C4-2B (cell line): ENCODE measurements at regions not wholly inside any gene's neighbourhood (a gene's known extent, or its start where the extent isn't known, plus 50 kb on each side); places are given as distances from the start of the nearest gene placed in this dataset.
"Not testable (repeated sequence)": the region's sequence is repeated elsewhere in the genome, so short reads cannot be mapped to it uniquely, and the experiment has no call there.

Source experiments
- H3K27ac ChIP-seq: fragments of 450-650 bp; 2 replicates; pipeline ENCODE4 v1.5.1; 2017
- ZFX ChIP-seq: fragments of 450-650 bp; IDR thresholded peaks from 2 replicates; pipeline ENCODE4 v1.6.1; 2017
- TF ChIP-seq, protein P1 (sequence below): fragments of 450-650 bp; conservative IDR thresholded peaks from 2 replicates; pipeline ENCODE4 v1.5.1; 2017; ENCODE audit warnings: mild to moderate bottlenecking

DNA sequence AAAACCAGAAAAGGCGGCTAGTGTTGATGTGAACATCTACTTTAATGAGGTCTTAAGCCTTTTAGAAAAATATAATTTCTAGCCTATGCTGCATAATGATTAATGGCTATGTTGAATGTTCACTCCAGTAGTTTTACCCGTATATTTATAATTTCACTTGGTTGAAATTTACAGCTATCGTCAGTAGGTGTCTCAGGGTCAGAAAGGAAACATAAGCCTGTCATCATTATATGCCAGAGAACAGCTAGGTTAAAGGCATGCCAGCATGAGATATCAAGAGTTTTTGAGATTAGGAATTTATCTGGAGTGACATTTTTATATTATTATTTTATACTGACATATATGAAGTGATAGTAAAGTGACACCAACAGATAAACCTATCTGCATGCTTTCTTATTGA is 904.1 kb downstream of the OTOL1 start:
- H3K27ac ChIP-seq, result no peak overlapping the region
- TF ChIP-seq ZFX, result no peak
- TF ChIP-seq, protein P1, sequence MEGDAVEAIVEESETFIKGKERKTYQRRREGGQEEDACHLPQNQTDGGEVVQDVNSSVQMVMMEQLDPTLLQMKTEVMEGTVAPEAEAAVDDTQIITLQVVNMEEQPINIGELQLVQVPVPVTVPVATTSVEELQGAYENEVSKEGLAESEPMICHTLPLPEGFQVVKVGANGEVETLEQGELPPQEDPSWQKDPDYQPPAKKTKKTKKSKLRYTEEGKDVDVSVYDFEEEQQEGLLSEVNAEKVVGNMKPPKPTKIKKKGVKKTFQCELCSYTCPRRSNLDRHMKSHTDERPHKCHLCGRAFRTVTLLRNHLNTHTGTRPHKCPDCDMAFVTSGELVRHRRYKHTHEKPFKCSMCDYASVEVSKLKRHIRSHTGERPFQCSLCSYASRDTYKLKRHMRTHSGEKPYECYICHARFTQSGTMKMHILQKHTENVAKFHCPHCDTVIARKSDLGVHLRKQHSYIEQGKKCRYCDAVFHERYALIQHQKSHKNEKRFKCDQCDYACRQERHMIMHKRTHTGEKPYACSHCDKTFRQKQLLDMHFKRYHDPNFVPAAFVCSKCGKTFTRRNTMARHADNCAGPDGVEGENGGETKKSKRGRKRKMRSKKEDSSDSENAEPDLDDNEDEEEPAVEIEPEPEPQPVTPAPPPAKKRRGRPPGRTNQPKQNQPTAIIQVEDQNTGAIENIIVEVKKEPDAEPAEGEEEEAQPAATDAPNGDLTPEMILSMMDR, result peak; percentile 15

DNA sequence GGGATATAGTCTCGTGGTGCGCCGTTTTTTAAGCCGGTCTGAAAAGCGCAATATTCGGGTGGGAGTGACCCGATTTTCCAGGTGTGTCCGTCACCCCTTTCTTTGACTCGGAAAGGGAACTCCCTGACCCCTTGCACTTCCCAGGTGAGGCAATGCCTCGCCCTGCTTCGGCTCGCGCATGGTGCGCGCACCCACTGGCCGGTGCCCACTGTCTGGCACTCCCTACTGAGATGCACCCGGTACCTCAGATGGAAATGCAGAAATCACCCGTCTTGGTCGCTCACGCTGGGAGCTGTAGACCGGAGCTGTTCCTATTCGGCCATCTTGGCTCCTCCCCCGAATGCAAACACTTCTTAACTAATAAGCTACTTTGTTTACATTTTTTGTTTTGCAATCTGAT is 914.9 kb downstream of the OTOL1 start:
- H3K27ac ChIP-seq, result not testable (repeated sequence)

DNA sequence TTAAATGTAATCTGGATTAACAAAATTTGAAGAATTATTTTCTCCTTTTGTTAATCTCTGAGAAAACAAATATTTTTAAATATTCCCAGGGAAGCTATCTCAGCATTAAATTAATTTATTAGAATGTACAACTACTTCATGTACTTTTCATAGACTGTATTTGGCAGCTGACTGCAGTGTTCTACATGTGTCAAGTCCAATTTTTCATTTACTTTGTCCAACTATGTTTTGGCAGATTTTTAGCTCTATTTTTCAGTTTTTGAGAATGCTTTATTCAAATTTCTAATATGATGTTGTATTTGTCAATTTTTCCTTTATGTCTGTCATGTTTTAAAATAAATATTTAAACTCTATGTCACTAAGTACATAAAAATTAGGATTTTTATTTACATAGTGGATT is 925.1 kb downstream of the OTOL1 start:
- H3K27ac ChIP-seq, result no peak overlapping the region
- no peak for TF ChIP-seq ZFX
- TF ChIP-seq, protein P1, result no peak

DNA sequence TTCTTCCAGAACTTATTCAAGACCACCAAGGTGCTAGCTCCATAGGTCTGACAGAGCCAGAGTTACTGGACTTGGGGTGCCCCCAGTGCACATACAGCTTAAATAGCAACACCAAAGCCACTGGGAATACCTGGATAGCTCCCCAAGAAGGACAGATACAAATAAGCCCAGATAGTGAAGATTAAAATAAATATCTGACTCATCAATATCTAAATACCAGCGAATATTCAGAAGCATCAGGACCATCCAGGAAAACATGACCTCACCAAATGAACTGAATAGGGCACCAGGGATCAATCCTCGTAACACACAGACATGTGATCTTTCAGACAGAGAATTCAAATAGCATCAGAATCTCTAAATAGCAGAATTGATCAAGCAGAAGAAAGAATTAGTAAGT is 931.6 kb downstream of the OTOL1 start:
- H3K27ac ChIP-seq, result no peak overlapping the region
- no peak for TF ChIP-seq ZFX
- TF ChIP-seq, protein P1, result no peak

DNA sequence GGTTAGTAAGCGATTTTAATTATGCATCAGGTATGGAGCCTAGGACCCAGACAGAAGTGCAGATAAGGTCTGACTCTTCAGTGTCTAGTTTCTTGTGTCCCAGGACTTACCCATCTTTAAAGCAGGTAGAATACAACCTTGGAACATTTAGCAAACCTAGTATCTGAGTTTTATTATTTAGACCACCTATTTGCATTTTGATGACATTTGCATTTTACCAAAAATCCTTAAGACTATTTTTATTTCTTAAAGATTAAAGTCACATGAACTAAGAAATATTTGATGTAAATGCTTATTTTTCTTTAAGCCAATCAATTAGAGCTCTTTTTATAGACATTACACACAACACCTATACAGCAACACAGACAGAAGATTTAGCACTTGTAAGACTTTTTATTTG is 939.1 kb downstream of the OTOL1 start:
- no peak overlapping the region for H3K27ac ChIP-seq
- no peak for TF ChIP-seq ZFX
- TF ChIP-seq, protein P1, result no peak

DNA sequence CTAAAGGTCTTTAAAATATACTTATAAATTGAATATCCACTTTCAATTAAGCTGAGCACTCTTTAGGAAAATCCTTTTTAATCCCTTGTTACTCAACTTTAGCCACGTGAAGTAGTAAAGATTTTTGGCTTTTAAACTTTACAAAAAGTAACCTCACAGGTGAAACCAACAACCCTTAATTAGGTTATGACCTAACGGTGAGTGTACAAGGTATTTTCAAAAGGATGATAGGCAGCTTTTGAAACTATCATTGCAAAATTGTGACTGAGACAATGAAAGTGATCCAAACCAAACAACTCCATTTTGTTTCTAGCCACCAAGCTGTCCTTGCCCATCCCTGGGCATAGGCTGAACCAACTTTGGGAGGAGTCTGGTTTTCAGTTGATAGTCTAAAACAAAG is 940.2 kb downstream of the OTOL1 start:
- TF ChIP-seq ZFX, result no peak
- TF ChIP-seq, protein P1, result no peak
- no peak overlapping the region for H3K27ac ChIP-seq

DNA sequence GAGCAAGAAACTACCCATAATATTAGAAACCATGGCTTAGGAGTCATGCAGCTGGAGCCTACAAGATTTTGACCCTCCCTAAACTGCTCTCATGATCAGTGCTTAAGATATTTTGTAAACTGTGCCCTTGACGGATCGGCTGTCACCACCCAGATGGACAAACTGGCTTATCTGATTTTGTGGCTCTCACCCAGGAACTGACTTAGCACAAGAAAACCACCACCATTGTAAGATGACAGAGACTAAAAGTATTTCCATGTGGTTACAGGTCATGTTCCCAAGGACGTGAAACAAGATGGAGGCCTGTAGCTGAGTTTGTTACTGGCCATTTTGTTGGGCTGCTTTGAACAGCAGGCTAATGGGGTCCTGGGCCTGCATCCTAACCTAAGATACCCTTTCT is 940.9 kb downstream of the OTOL1 start:
- H3K27ac ChIP-seq, result no peak overlapping the region
- no peak for TF ChIP-seq ZFX
- TF ChIP-seq, protein P1, result no peak

DNA sequence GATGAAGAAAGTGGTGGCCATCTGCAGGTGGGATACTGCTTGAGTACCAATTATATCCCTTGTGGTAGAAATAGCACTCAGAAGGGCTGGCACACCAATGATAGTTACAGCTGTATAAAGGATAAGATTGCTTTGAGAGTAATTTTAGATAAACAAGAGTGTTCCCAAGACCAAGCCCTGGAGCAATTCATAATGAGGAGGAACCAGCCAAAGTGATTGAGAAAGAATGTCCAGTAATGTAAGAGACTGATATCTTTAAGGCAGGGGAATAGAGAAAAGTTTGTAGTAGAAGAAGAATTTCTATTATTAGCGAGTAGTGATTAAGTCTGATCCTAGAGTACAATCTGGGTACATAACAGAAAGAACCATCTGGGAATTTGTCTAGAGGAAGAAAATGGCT is 945.1 kb downstream of the OTOL1 start:
- H3K27ac ChIP-seq, result no peak overlapping the region
- TF ChIP-seq, protein P1, result no peak
- no peak for TF ChIP-seq ZFX
